GM23338 (cell line): ENCODE measurements at regions not wholly inside any gene's neighbourhood (a gene's known extent, or its start where the extent isn't known, plus 50 kb on each side); places are given as distances from the start of the nearest gene placed in this dataset.

Experiments used
- ATAC-seq: fragments of 200-7000 bp; cut with Tn5 transposase; 3 replicates; pipeline ENCODE4 v1.9.1; 2020
- DNase-seq: peaks from one replicate; pipeline ENCODE4 v3.0.0-alpha.2; 2015; ENCODE audit warnings: low spot score
- H2AFZ ChIP-seq: fragments of 200-600 bp; sonication (generic); 2 replicates; pipeline ENCODE4 v1.8.0; 2016; ENCODE audit warnings: antibody characterized with exemption, mild to moderate bottlenecking, moderate library complexity
- H3F3A ChIP-seq: fragments of 200-600 bp; sonication (generic); replicated peaks from 2 replicates; pipeline ENCODE4 v1.8.0; 2017; ENCODE audit warnings: antibody characterized with exemption, mixed run types, low read depth
- H3K27ac ChIP-seq: fragments of 200-600 bp; sonication (generic); 2 replicates; pipeline ENCODE4 v1.6.1; 2016; ENCODE audit warnings: low read depth
- H3K27me3 ChIP-seq: fragments of 200-600 bp; sonication (generic); 2 replicates; pipeline ENCODE4 v1.8.0; 2016; ENCODE audit warnings: mild to moderate bottlenecking, mixed run types, moderate library complexity; ENCODE audit not compliant: insufficient read depth
- H3K36me3 ChIP-seq: fragments of 200-600 bp; sonication (generic); 2 replicates; pipeline ENCODE4 v1.8.0; 2016; ENCODE audit warnings: mild to moderate bottlenecking; ENCODE audit not compliant: insufficient read depth
- H3K4me1 ChIP-seq: fragments of 200-600 bp; sonication (generic); 2 replicates; pipeline ENCODE4 v1.8.0; 2016; ENCODE audit warnings: mild to moderate bottlenecking, moderate library complexity; ENCODE audit not compliant: insufficient read depth
- H3K4me2 ChIP-seq: fragments of 200-600 bp; sonication (generic); 2 replicates; pipeline ENCODE4 v1.7.1; 2017; ENCODE audit warnings: mixed run types
- H3K4me3 ChIP-seq: fragments of 200-600 bp; sonication (generic); 2 replicates; pipeline ENCODE4 v1.6.1; 2016; ENCODE audit warnings: mixed run types
- H3K79me2 ChIP-seq: fragments of 200-600 bp; sonication (generic); replicated peaks from 2 replicates; pipeline ENCODE4 v1.8.0; 2017; ENCODE audit warnings: mild to moderate bottlenecking; ENCODE audit not compliant: insufficient read depth
- H3K9me2 ChIP-seq: fragments of 200-600 bp; sonication (generic); 2 replicates; pipeline ENCODE4 v1.8.0; 2017; ENCODE audit not compliant: insufficient read depth
- H4K20me1 ChIP-seq: fragments of 200-600 bp; sonication (generic); replicated peaks from 2 replicates; pipeline ENCODE4 v1.8.0; 2017; ENCODE audit warnings: mild to moderate bottlenecking; ENCODE audit not compliant: insufficient read depth
- H3K27ac Mint-ChIP-seq: 2 replicates; pipeline ENCODE4 v1.8.0; 2020; ENCODE audit warnings: inconsistent platforms, mild to moderate bottlenecking, moderate library complexity, mixed read lengths
- H3K27me3 Mint-ChIP-seq: 3 replicates; pipeline ENCODE4 v1.8.0; 2022; ENCODE audit warnings: low read depth, mild to moderate bottlenecking, moderate library complexity, mixed read lengths, inconsistent platforms; ENCODE audit not compliant: insufficient read depth, poor library complexity
- H3K36me3 Mint-ChIP-seq: 3 replicates; pipeline ENCODE4 v1.8.0; 2021; ENCODE audit warnings: low read depth, mild to moderate bottlenecking, inconsistent platforms, moderate library complexity, mixed read lengths
- H3K4me1 Mint-ChIP-seq: 3 replicates; pipeline ENCODE4 v1.8.0; 2020; ENCODE audit warnings: mild to moderate bottlenecking, inconsistent platforms, mixed read lengths
- H3K4me3 Mint-ChIP-seq: 3 replicates; pipeline ENCODE4 v1.8.0; 2021; ENCODE audit warnings: moderate library complexity, mild to moderate bottlenecking, inconsistent platforms, mixed read lengths
- H3K9me3 Mint-ChIP-seq: 3 replicates; pipeline ENCODE4 v1.8.0; 2020; ENCODE audit warnings: moderate library complexity, mild to moderate bottlenecking, inconsistent platforms, mixed read lengths
- NANOG ChIP-seq: IDR thresholded peaks from 2 replicates; pipeline ENCODE4 v1.6.1; 2016; ENCODE audit warnings: antibody characterized with exemption, borderline replicate concordance
- TF ChIP-seq, protein P1 (sequence below): fragments of 250-450 bp; sonication (Bioruptor Pico); IDR thresholded peaks from 2 replicates; pipeline ENCODE4 v1.5.0; 2020; ENCODE audit warnings: mild to moderate bottlenecking, moderate library complexity
- TF ChIP-seq, protein P2 (sequence below): IDR thresholded peaks from one replicate; pipeline ENCODE4 v1.6.1; 2018; ENCODE audit warnings: antibody characterized with exemption; ENCODE audit not compliant: unreplicated experiment

DNA sequence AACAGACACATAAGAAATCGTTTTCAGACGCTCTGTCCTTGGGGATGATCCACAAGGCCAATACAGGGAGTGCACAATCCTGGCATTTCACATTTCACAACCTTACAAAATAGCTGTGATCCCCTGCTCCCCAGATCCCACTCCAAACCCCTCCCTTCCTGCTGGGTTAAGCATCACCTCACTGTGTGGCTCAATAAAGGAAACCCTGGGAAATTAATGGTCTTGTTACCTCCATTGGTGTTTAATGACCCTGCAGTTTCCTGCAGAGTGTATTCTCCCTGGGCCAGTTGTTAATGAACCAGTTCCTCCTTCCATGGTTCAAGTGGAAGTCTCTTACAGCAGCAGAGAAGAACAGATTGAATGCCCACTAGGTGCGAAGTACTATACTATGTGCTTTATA lies 334.7 kb downstream of the OMA1 start (continued):
- TF ChIP-seq, protein P1, sequence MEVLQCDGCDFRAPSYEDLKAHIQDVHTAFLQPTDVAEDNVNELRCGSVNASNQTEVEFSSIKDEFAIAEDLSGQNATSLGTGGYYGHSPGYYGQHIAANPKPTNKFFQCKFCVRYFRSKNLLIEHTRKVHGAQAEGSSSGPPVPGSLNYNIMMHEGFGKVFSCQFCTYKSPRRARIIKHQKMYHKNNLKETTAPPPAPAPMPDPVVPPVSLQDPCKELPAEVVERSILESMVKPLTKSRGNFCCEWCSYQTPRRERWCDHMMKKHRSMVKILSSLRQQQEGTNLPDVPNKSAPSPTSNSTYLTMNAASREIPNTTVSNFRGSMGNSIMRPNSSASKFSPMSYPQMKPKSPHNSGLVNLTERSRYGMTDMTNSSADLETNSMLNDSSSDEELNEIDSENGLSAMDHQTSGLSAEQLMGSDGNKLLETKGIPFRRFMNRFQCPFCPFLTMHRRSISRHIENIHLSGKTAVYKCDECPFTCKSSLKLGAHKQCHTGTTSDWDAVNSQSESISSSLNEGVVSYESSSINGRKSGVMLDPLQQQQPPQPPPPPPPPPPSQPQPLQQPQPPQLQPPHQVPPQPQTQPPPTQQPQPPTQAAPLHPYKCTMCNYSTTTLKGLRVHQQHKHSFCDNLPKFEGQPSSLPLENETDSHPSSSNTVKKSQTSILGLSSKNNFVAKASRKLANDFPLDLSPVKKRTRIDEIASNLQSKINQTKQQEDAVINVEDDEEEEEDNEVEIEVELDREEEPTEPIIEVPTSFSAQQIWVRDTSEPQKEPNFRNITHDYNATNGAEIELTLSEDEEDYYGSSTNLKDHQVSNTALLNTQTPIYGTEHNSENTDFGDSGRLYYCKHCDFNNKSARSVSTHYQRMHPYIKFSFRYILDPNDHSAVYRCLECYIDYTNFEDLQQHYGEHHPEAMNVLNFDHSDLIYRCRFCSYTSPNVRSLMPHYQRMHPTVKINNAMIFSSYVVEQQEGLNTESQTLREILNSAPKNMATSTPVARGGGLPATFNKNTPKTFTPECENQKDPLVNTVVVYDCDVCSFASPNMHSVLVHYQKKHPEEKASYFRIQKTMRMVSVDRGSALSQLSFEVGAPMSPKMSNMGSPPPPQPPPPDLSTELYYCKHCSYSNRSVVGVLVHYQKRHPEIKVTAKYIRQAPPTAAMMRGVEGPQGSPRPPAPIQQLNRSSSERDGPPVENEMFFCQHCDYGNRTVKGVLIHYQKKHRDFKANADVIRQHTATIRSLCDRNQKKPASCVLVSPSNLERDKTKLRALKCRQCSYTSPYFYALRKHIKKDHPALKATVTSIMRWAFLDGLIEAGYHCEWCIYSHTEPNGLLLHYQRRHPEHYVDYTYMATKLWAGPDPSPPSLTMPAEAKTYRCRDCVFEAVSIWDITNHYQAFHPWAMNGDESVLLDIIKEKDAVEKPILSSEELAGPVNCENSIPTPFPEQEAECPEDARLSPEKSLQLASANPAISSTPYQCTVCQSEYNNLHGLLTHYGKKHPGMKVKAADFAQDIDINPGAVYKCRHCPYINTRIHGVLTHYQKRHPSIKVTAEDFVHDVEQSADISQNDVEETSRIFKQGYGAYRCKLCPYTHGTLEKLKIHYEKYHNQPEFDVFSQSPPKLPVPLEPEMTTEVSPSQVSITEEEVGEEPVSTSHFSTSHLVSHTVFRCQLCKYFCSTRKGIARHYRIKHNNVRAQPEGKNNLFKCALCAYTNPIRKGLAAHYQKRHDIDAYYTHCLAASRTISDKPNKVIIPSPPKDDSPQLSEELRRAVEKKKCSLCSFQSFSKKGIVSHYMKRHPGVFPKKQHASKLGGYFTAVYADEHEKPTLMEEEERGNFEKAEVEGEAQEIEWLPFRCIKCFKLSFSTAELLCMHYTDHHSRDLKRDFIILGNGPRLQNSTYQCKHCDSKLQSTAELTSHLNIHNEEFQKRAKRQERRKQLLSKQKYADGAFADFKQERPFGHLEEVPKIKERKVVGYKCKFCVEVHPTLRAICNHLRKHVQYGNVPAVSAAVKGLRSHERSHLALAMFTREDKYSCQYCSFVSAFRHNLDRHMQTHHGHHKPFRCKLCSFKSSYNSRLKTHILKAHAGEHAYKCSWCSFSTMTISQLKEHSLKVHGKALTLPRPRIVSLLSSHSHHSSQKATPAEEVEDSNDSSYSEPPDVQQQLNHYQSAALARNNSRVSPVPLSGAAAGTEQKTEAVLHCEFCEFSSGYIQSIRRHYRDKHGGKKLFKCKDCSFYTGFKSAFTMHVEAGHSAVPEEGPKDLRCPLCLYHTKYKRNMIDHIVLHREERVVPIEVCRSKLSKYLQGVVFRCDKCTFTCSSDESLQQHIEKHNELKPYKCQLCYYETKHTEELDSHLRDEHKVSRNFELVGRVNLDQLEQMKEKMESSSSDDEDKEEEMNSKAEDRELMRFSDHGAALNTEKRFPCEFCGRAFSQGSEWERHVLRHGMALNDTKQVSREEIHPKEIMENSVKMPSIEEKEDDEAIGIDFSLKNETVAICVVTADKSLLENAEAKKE (CRISPR knock-in tag) = no peak

DNA sequence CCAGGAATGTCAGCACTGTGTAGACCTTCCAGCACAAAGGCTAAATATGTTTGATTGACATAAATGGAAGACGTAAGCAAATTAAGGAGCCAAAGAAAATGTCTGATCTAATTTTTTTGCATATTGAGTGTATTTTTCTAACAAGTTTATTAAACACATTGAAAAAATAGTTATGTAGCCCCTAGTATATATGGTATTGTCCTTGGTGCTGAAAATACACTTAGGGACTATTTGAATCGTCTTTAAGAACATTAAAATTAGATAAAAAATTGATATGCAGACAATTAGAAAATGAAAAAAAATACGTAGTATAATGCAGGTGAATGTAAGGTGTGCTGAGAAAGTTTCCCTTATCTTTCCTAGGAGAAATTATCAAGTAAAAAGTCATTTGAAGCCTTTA lies 337.0 kb downstream of the OMA1 start:
- no peak for ATAC-seq
- Mint-ChIP-seq H3K9me3 (no peaks in the 10 kb centered on the region), H3K4me3 (no peak overlapping the region), H3K27ac (no peak overlapping the region), H3K36me3 (no peaks in the 10 kb centered on the region), H3K4me1 (peaks cover 13% of the 10 kb centered on the region), H3K27me3 (no peaks in the 10 kb centered on the region)
- peaks cover 9% of the 10 kb centered on the region; the same call in 1 of the 2 replicates for H3K4me1 ChIP-seq
- TF ChIP-seq, protein P2, sequence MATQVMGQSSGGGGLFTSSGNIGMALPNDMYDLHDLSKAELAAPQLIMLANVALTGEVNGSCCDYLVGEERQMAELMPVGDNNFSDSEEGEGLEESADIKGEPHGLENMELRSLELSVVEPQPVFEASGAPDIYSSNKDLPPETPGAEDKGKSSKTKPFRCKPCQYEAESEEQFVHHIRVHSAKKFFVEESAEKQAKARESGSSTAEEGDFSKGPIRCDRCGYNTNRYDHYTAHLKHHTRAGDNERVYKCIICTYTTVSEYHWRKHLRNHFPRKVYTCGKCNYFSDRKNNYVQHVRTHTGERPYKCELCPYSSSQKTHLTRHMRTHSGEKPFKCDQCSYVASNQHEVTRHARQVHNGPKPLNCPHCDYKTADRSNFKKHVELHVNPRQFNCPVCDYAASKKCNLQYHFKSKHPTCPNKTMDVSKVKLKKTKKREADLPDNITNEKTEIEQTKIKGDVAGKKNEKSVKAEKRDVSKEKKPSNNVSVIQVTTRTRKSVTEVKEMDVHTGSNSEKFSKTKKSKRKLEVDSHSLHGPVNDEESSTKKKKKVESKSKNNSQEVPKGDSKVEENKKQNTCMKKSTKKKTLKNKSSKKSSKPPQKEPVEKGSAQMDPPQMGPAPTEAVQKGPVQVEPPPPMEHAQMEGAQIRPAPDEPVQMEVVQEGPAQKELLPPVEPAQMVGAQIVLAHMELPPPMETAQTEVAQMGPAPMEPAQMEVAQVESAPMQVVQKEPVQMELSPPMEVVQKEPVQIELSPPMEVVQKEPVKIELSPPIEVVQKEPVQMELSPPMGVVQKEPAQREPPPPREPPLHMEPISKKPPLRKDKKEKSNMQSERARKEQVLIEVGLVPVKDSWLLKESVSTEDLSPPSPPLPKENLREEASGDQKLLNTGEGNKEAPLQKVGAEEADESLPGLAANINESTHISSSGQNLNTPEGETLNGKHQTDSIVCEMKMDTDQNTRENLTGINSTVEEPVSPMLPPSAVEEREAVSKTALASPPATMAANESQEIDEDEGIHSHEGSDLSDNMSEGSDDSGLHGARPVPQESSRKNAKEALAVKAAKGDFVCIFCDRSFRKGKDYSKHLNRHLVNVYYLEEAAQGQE = peak; percentile 29
- TF ChIP-seq NANOG = no peak
- no peaks in the 10 kb centered on the region; the same call in none of the 2 replicates for H3K9me2 ChIP-seq
- no peak for DNase-seq
- no peak overlapping the region for H2AFZ ChIP-seq
- H3K36me3 ChIP-seq = no peaks in the 10 kb centered on the region
- H4K20me1 ChIP-seq = no peaks in the 10 kb centered on the region
- no peak overlapping the region for H3K27ac ChIP-seq
- no peak overlapping the region for H3K4me3 ChIP-seq
- H3F3A ChIP-seq = no peaks in the 10 kb centered on the region
- no peak overlapping the region; the same call in 1 of the 2 replicates for H3K4me2 ChIP-seq
- H3K27me3 ChIP-seq = no peaks in the 10 kb centered on the region
- H3K79me2 ChIP-seq = no peaks in the 10 kb centered on the region
